Cardiac muscle cell (in vitro differentiated cells and primary cell): ENCODE measurements at regions not wholly inside any gene's neighbourhood (a gene's known extent, or its start where the extent isn't known, plus 50 kb on each side); places are given as distances from the start of the nearest gene placed in this dataset.

ENCODE experiments used
- DNase-seq, 2 donors: peaks; one replicate each; pipeline versions ENCODE4 v3.0.0 to v3.0.0-alpha.2; 2010 to 2017; ENCODE audit warnings: low read depth in 1 of 2, low spot score in 1 of 2
- H3K27ac ChIP-seq: fragments of 200-600 bp; sonication (generic); 2 replicates; pipeline ENCODE4 v1.5.1; 2016
- H3K27me3 ChIP-seq: fragments of 200-600 bp; sonication (generic); 2 replicates; pipeline ENCODE4 v1.6.0; 2016; ENCODE audit warnings: control low read depth
- H3K36me3 ChIP-seq: fragments of 200-600 bp; sonication (generic); 2 replicates; pipeline ENCODE4 v1.5.1; 2016; ENCODE audit warnings: control low read depth
- H3K4me1 ChIP-seq: fragments of 200-600 bp; sonication (generic); 2 replicates; pipeline ENCODE4 v1.8.1; 2017; ENCODE audit warnings: low read depth, mild to moderate bottlenecking, mixed run types
- H3K4me3 ChIP-seq: fragments of 200-600 bp; sonication (generic); 2 replicates; pipeline ENCODE4 v1.5.1; 2016; ENCODE audit warnings: mild to moderate bottlenecking
- H3K9me3 ChIP-seq: fragments of 200-600 bp; sonication (generic); 2 replicates; pipeline ENCODE4 v1.5.1; 2017; ENCODE audit warnings: low read depth, mild to moderate bottlenecking, control low read depth
- TF ChIP-seq, protein P1 (sequence below): IDR thresholded peaks from 2 replicates; pipeline ENCODE4 v1.5.1; 2012; ENCODE audit warnings: low read depth, mild to moderate bottlenecking, low read length

- DNase-seq: no peak
- no peaks in the 10 kb centered on the region for H3K36me3 ChIP-seq
- H3K4me1 ChIP-seq: no peaks in the 10 kb centered on the region
- no peak overlapping the region for H3K4me3 ChIP-seq
- no peaks in the 10 kb centered on the region for H3K9me3 ChIP-seq
- no peak overlapping the region for H3K27ac ChIP-seq
- H3K27me3 ChIP-seq: peaks cover 23% of the 10 kb centered on the region
- TF ChIP-seq, protein P1, sequence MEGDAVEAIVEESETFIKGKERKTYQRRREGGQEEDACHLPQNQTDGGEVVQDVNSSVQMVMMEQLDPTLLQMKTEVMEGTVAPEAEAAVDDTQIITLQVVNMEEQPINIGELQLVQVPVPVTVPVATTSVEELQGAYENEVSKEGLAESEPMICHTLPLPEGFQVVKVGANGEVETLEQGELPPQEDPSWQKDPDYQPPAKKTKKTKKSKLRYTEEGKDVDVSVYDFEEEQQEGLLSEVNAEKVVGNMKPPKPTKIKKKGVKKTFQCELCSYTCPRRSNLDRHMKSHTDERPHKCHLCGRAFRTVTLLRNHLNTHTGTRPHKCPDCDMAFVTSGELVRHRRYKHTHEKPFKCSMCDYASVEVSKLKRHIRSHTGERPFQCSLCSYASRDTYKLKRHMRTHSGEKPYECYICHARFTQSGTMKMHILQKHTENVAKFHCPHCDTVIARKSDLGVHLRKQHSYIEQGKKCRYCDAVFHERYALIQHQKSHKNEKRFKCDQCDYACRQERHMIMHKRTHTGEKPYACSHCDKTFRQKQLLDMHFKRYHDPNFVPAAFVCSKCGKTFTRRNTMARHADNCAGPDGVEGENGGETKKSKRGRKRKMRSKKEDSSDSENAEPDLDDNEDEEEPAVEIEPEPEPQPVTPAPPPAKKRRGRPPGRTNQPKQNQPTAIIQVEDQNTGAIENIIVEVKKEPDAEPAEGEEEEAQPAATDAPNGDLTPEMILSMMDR: no peak
Observed at GRCh38 chr11:16412525-16413172, 56.3 kb upstream of the SOX6 start.

DNA sequence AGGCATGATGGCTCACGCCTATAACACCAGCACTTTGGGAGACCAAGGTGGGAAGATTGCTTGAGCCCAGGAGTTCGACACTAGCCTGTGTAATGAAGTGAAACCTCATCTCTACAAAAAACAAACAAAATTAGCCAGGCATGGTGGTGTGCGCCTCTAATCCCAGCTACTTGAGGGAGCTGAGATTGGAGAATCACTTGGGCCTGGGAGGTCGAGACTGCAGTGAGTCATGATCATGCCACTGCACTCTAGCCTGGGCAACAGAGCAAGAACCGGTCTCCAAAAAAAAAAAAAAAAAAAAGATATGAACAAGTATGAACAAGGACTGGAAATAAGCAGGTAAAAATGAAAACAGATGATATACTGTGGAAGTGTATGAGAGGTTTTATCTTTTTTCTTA is 54.1 kb upstream of the SOX6 start:
- Histone ChIP-seq H3K36me3 (no peaks in the 10 kb centered on the region), H3K9me3 (no peaks in the 10 kb centered on the region), H3K27ac (no peak overlapping the region), H3K4me3 (no peak overlapping the region), H3K4me1 (no peaks in the 10 kb centered on the region), H3K27me3 (peaks cover 33% of the 10 kb centered on the region)
- TF ChIP-seq, protein P1: no peak
- no peak for DNase-seq

- Histone ChIP-seq H3K27ac (no peak overlapping the region), H3K4me3 (no peak overlapping the region), H3K27me3 (peaks cover 48% of the 10 kb centered on the region), H3K4me1 (no peaks in the 10 kb centered on the region), H3K9me3 (no peaks in the 10 kb centered on the region), H3K36me3 (no peaks in the 10 kb centered on the region)
- TF ChIP-seq, protein P1: no peak
- DNase-seq: no peak
Observed at GRCh38 chr11:16408619-16409018, 52.3 kb upstream of the SOX6 start.

DNA sequence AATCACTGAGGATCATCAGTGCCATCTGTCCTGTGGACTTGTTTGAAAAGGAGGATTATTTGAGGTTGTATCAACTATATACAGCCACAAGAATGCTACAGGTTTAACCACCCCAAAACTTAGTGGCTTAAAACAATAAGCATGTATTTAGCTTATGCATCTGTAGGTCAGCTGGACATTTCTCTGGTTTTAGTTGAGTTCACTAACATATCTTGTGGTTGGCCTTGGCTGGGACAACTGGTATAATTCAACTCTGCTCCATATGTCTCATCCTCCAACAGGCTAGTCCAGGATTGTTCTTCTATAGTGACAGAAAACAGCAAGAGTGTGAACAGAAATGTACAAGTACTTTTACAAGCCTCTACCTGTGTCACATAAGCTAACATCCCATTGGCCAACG is 49.9 kb upstream of the SOX6 start:
- Histone ChIP-seq H3K27ac (no peak overlapping the region), H3K27me3 (peaks cover 50% of the 10 kb centered on the region), H3K4me3 (no peak overlapping the region), H3K9me3 (no peaks in the 10 kb centered on the region), H3K4me1 (no peaks in the 10 kb centered on the region), H3K36me3 (no peaks in the 10 kb centered on the region)
- DNase-seq: no peak
- TF ChIP-seq, protein P1: no peak
